ENCODE measurements at regions not wholly inside any gene's neighbourhood (a gene's known extent, or its start where the extent isn't known, plus 50 kb on each side); places are given as distances from the start of the nearest gene placed in this dataset.
"Not testable (repeated sequence)": the region's sequence is repeated elsewhere in the genome, so short reads cannot be mapped to it uniquely, and the experiment has no call there.

DNA sequence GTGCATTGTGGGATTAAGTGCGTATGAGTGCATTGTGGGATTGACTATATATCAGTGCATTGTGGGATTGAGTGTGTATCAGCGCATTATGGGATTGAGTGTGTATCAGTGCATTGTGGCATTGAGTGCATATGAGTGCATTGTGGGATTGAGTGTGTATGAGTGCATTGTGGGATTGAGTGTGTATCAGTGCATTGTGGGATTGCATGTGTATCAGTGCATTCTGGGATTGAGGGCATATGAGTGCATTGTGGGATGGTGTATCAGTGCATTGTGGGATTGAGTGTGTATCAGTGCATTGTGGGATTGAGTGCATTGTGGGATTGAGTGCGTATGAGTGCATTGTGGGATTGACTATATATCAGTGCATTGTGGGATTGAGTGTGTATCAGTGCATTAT, 106.4 kb downstream of the SHOX start:
- H3K79me2 ChIP-seq (ENCODE audit: control insufficient read depth in 1 of 2, insufficient read depth in 2 of 2, low read length in 2 of 2); H3K4me1 ChIP-seq (replicated peaks in 1 of 4; ENCODE audit: control insufficient read depth in 3 of 4, insufficient read depth in 4 of 4, low read length in 3 of 4); H3K4me2 ChIP-seq (ENCODE audit: insufficient read depth in 1 of 2, low read depth in 2 of 2, low read length in 2 of 2); H2BK20ac ChIP-seq (ENCODE audit: low read length); H2BK120ac ChIP-seq (replicated peaks; ENCODE audit: low read depth, low read length); FAIRE-seq; H3K9me3 ChIP-seq (ENCODE audit: insufficient read depth in 2 of 2, low read depth in 1 of 2, low read length in 1 of 2); H3K56ac ChIP-seq (replicated peaks; ENCODE audit: insufficient read length, low read depth, low read length); DNase-seq (ENCODE audit: low read depth in 1 of 2, low spot score in 2 of 2); H2BK12ac ChIP-seq (ENCODE audit: low read depth, low read length); H3K79me1 ChIP-seq (ENCODE audit: low read depth, low read length); POLR2A ChIA-PET (ENCODE audit: partially characterized antibody); H3K4me3 ChIP-seq (ENCODE audit: extremely low read depth in 1 of 4, insufficient read depth in 2 of 4, low read depth in 3 of 4, low read length in 4 of 4); H2BK5ac ChIP-seq (ENCODE audit: low read depth, low read length); CTCF ChIA-PET (ENCODE audit: partially characterized antibody); H4K91ac ChIP-seq (replicated peaks; ENCODE audit: insufficient read length, low read length); H2AFZ ChIP-seq (ENCODE audit: low read length); H4K20me1 ChIP-seq (replicated peaks in 1 of 2; ENCODE audit: control insufficient read depth in 1 of 2, insufficient read depth in 2 of 2, low read length in 2 of 2); H3K36me3 ChIP-seq (ENCODE audit: control insufficient read depth in 2 of 4, insufficient read depth in 4 of 4, low read length in 3 of 4); H4K8ac ChIP-seq (ENCODE audit: extremely low read depth, insufficient read depth, low read length); H3K27me3 ChIP-seq (replicated peaks in 1 of 4; ENCODE audit: control insufficient read depth in 3 of 4, extremely low read depth in 1 of 4, insufficient read depth in 3 of 4, low read length in 3 of 4); H3K23me2 ChIP-seq (ENCODE audit: low read depth, low read length); H3K23ac ChIP-seq (ENCODE audit: insufficient read length); H4K5ac ChIP-seq (ENCODE audit: insufficient read length, low read depth, low read length); H2BK15ac ChIP-seq (ENCODE audit: low read length); H2AK5ac ChIP-seq (ENCODE audit: low read depth, low read length); H3K18ac ChIP-seq (ENCODE audit: extremely low read depth, low read length); H3K4ac ChIP-seq (replicated peaks; ENCODE audit: insufficient read length, low read depth, low read length); H3K14ac ChIP-seq (ENCODE audit: insufficient read length); H3K27ac ChIP-seq (ENCODE audit: low read depth, low read length); H3K9ac ChIP-seq (replicated peaks in 1 of 4; ENCODE audit: extremely low read depth in 1 of 4, low read depth in 3 of 4, low read length in 3 of 4): not testable (repeated sequence)
- WGBS, 2 experiments (ENCODE audit: extremely low coverage in 1 of 2, insufficient coverage in 1 of 2, insufficient read length in 1 of 2, insufficient replicate concordance in 2 of 2, low coverage in 1 of 2, low lambda C conversion rate in 2 of 2, missing lambda C conversion rate in 1 of 2): 82% methylated on average over 3 of the region's 3 CpGs; no CpG with 5 or more reads in 1 of the 2 experiments

Measured in H1 (cell line).